Mammary epithelial cell (primary cell): ENCODE measurements at regions not wholly inside any gene's neighbourhood (a gene's known extent, or its start where the extent isn't known, plus 50 kb on each side); places are given as distances from the start of the nearest gene placed in this dataset.

Experiments
- EZH2 ChIP-seq: IDR thresholded peaks from 2 replicates; pipeline ENCODE4 v1.6.1; 2012; ENCODE audit warnings: low read length, inconsistent platforms, borderline replicate concordance
- TF ChIP-seq, protein P1 (sequence below), 2 donors: IDR thresholded peaks in 1 of 2; conservative IDR thresholded peaks in 1 of 2; 2 replicates each; pipeline ENCODE4 v1.5.1; 2011 to 2012; ENCODE audit warnings: inconsistent platforms in 2 of 2, low read length in 2 of 2, mild to moderate bottlenecking in 2 of 2, control low read depth in 1 of 2, low read depth in 1 of 2; ENCODE audit not compliant: insufficient read depth in 1 of 2; ENCODE audit errors: extremely low read depth in 1 of 2

DNA sequence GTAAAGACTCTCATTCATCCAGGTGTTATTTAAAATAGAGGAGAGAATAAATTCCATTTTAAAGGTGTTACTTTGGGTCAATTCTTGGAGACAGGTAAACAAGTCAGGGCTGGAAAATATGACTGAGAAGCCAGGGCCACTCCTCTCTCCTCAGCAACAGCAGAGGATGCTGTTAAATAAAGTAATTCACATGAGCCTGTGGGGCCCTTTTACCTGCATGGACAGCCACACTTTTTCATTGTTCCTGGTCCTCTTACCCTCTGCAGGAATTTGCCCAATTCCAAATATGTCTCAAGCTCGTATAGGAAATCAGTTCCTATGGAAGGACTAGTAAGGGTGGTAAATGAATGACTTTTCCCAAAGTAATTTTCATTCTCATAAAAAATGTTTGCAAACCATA lies 420.1 kb upstream of the KLF6 start:
- TF ChIP-seq, protein P1, sequence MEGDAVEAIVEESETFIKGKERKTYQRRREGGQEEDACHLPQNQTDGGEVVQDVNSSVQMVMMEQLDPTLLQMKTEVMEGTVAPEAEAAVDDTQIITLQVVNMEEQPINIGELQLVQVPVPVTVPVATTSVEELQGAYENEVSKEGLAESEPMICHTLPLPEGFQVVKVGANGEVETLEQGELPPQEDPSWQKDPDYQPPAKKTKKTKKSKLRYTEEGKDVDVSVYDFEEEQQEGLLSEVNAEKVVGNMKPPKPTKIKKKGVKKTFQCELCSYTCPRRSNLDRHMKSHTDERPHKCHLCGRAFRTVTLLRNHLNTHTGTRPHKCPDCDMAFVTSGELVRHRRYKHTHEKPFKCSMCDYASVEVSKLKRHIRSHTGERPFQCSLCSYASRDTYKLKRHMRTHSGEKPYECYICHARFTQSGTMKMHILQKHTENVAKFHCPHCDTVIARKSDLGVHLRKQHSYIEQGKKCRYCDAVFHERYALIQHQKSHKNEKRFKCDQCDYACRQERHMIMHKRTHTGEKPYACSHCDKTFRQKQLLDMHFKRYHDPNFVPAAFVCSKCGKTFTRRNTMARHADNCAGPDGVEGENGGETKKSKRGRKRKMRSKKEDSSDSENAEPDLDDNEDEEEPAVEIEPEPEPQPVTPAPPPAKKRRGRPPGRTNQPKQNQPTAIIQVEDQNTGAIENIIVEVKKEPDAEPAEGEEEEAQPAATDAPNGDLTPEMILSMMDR (conservative IDR thresholded peaks at IDR 0.05 in 1 of 2, IDR thresholded peaks at IDR 0.05 in 1 of 2; ENCODE audit: extremely low read depth in 1 of 2, insufficient read depth in 1 of 2, low read depth in 1 of 2, low read length in 2 of 2), result peak in 1 of 2 donors; percentile 40
- no peak for TF ChIP-seq EZH2
